Mucosa of rectum (tissue), 2 donors: ENCODE measurements at regions not wholly inside any gene's neighbourhood (a gene's known extent, or its start where the extent isn't known, plus 50 kb on each side); places are given as distances from the start of the nearest gene placed in this dataset.
"Not testable (repeated sequence)": the region's sequence is repeated elsewhere in the genome, so short reads cannot be mapped to it uniquely, and the experiment has no call there.

Source experiments
- H3K27ac ChIP-seq, 2 donors: one replicate each; pipeline ENCODE4 v1.7.0; 2013; ENCODE audit warnings: inconsistent platforms in 2 of 2, low read depth in 2 of 2, low read length in 2 of 2
- H3K27me3 ChIP-seq, 2 donors: one replicate each; pipeline ENCODE4 v1.7.0; 2013; ENCODE audit warnings: low read length in 2 of 2; ENCODE audit not compliant: control insufficient read depth in 2 of 2, insufficient read depth in 2 of 2
- H3K36me3 ChIP-seq, 2 donors: one replicate each; pipeline ENCODE4 v1.7.0; 2013; ENCODE audit warnings: low read length in 2 of 2; ENCODE audit not compliant: control insufficient read depth in 2 of 2, insufficient read depth in 2 of 2
- H3K4me1 ChIP-seq, 2 donors: one replicate each; pipeline ENCODE4 v1.7.0; 2013; ENCODE audit warnings: low read length in 2 of 2, mild to moderate bottlenecking in 1 of 2; ENCODE audit not compliant: control insufficient read depth in 2 of 2, insufficient read depth in 2 of 2
- H3K4me3 ChIP-seq, 2 donors: one replicate each; pipeline ENCODE4 v1.7.0; 2013; ENCODE audit warnings: low read length in 2 of 2
- H3K9ac ChIP-seq, 2 donors: one replicate each; pipeline ENCODE4 v1.7.0; 2013; ENCODE audit warnings: low read length in 2 of 2, low read depth in 1 of 2, mild to moderate bottlenecking in 1 of 2
- H3K9me3 ChIP-seq, 2 donors: one replicate each; pipeline ENCODE4 v1.7.0; 2013; ENCODE audit warnings: low read length in 2 of 2; ENCODE audit not compliant: control insufficient read depth in 2 of 2
- donor health status: healthy.
- donor health status: Normal muscosa, but diverticular disease.

- H3K9me3 ChIP-seq, H3K27me3 ChIP-seq, H3K4me1 ChIP-seq, H3K36me3 ChIP-seq, H3K4me3 ChIP-seq, H3K9ac ChIP-seq, H3K27ac ChIP-seq: not testable (repeated sequence)
These were observed 55.9 kb upstream of the NOTCH2NLA start for GRCh38 chr1:146284760-146285159.

DNA sequence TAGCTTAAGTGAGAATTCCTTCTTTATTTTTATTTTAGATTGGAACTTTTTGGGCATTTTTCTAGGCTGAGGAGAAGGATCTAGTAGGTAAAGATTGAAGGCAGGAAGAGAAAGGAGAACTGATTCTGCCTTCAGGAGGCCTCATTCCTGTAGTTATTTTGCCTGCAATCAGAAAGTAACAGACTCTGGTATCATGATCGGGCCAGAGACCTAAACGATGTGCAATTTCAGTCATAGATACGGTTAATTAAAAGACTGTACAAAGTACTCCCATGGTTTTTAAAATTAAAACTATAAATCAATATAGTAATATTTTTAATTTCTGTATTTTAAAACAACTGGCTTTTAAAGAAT lies 54.7 kb upstream of the NOTCH2NLA start:
- not testable (repeated sequence) for H3K27ac ChIP-seq, H3K9ac ChIP-seq, H3K36me3 ChIP-seq, H3K9me3 ChIP-seq, H3K4me1 ChIP-seq, H3K27me3 ChIP-seq, H3K4me3 ChIP-seq

GRCh38 chr1:146282807-146283526 lies 54.1 kb upstream of the NOTCH2NLA start:
- H3K9me3 ChIP-seq, H3K9ac ChIP-seq, H3K36me3 ChIP-seq, H3K4me3 ChIP-seq, H3K27ac ChIP-seq, H3K4me1 ChIP-seq, H3K27me3 ChIP-seq: not testable (repeated sequence)

- H3K4me1 ChIP-seq, H3K9ac ChIP-seq, H3K36me3 ChIP-seq, H3K4me3 ChIP-seq, H3K27ac ChIP-seq, H3K9me3 ChIP-seq, H3K27me3 ChIP-seq: not testable (repeated sequence)
These were observed 52.7 kb upstream of the NOTCH2NLA start for GRCh38 chr1:146281522-146281921.

- not testable (repeated sequence) for H3K9ac ChIP-seq, H3K9me3 ChIP-seq, H3K27me3 ChIP-seq, H3K4me3 ChIP-seq, H3K27ac ChIP-seq, H3K36me3 ChIP-seq, H3K4me1 ChIP-seq
These were observed 49.9 kb upstream of the NOTCH2NLA start for GRCh38 chr1:146278758-146279157.
